Prostate gland (tissue), 2 donors: ENCODE measurements at regions not wholly inside any gene's neighbourhood (a gene's known extent, or its start where the extent isn't known, plus 50 kb on each side); places are given as distances from the start of the nearest gene placed in this dataset.

Source experiments
- CTCF ChIP-seq, 4 experiments: fragments of 200-600 bp in 2 of 4; fragments of 450-650 bp in 2 of 4; sonication (generic) in 2 of 4; IDR thresholded peaks; 1 replicate in 3 of 4; 2 replicates in 1 of 4; pipeline ENCODE4 v1.5.1; 2016 to 2019; ENCODE audit warnings: antibody characterized with exemption in 4 of 4, mild to moderate bottlenecking in 2 of 4, moderate library complexity in 2 of 4
- POLR2A ChIP-seq: fragments of 450-650 bp; IDR thresholded peaks from one replicate; pipeline ENCODE4 v1.6.1; 2016; ENCODE audit warnings: antibody characterized with exemption, mild to moderate bottlenecking
- POLR2AphosphoS5 ChIP-seq: sonication (generic); formaldehyde crosslinking; IDR thresholded peaks from one replicate; pipeline ENCODE4 v1.6.1; 2017; ENCODE audit warnings: antibody characterized with exemption

- TF ChIP-seq POLR2AphosphoS5: no peak
- no peak for TF ChIP-seq CTCF (IDR thresholded peaks at IDR 0.05)
- no peak for TF ChIP-seq POLR2A
These were observed 356.9 kb upstream of the RASGRP1 start for GRCh38 chr15:38921471-38921870.
